ENCODE measurements at regions not wholly inside any gene's neighbourhood (a gene's known extent, or its start where the extent isn't known, plus 50 kb on each side); places are given as distances from the start of the nearest gene placed in this dataset.

DNA sequence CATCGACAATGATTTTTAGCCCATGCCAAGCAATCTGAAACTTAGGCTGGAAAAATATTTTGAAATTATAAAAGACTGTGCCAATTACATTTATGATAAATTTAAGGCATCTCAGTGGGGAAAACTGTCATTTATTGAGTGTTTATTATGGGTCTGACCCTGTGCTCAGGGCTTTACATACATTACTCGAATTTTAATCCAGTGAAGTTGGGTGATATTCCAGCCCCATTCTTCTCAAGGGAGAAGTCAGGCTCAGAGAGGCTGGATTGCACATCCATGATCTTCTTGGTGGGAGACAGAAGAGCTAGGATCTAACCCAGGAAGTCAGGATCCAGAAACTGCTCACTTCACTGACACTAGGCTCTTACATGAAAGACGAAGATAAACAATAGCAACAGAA is 260.8 kb downstream of the QDPR start:
- no peak for TF ChIP-seq EZH2 (IDR thresholded peaks at IDR 0.05; ENCODE audit: insufficient read depth, poor library complexity, severe bottlenecking)
- TF ChIP-seq EZH2phosphoT487 (IDR thresholded peaks at IDR 0.05; ENCODE audit: insufficient read depth, low read depth): no peak
